ENCODE measurements at regions not wholly inside any gene's neighbourhood (a gene's known extent, or its start where the extent isn't known, plus 50 kb on each side); places are given as distances from the start of the nearest gene placed in this dataset.

DNA sequence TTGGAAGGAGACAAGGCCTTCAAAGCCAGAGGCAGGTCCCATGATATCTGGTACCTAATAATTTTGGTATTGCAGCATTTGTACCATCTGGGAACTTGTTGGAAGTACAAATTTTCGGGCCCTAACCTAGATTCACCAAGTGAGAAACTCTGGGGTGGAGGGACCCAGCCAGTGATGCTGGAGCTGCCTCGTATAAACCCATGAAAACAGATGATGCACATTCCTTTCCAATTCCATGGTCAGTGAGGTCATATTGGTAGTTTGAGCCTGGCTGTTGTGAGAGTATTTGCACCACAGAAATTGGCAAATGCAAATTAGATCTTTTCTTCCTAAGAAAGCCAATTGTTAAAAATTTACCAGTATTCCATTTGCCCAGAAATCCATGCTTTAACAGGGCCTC is 269.6 kb upstream of the PLXNA2 start:
- DNase-seq (ENCODE audit: low read depth): no peak

- DNase-seq (ENCODE audit: low read depth): no peak
These were observed 270.9 kb upstream of the PLXNA2 start for GRCh38 chr1:208515129-208515528.

DNA sequence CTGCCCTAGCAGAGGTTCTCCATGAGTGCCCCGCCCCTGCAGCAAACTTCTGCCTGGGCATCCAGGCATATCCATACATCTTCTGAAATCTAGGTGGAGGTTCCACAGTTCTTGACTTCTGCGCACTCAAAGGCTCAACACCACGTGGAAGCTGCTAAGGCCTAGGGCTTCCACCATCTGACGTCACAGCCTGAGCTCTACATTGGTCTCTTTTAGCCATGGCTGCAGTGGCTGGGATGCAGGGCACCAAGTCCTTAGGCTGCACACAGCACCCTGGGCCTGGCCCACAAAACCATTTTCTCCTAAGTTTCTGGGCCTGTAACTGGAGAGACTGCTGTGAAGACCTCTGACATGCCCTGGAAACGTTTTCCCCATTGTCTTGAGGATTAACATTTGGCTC is 272.6 kb upstream of the PLXNA2 start:
- DNase-seq (ENCODE audit: low read depth): no peak

DNA sequence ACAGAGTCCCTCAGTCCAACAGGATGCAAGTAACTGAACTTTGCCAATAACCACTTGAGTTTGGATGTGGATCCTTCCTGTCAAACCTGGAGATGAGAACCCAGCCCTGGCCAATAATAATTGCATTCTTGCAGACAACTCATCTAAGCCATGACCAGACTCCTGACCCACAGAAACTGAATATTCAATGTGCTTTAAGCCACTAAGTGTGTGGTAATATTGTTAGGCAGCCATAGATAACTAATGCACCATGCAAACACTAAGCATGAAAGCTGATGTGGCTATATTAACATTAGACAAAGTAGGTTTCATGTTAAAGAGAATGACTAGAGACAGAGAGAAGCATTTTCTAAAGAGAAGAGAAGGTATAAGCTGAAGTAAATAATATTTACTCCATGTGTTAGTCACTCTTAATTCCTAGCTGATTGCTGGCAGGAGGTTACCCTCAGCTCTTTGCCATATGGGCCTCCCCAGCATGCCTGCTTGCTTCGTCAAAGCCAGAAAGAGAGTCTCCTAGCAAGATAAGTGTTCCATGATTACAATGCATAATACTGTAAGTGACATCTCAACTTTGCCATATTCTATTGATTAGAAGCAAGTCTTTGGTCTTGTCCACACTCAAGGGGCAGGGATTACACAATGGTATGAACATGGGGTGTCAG is 276.4 kb upstream of the PLXNA2 start:
- no peak for DNase-seq (ENCODE audit: low read depth)

GRCh38 chr1:208521534-208521933 is 277.4 kb upstream of the PLXNA2 start:
- no peak for DNase-seq (ENCODE audit: low read depth)

- no peak for DNase-seq (ENCODE audit: low read depth)
These were observed 278.8 kb upstream of the PLXNA2 start for GRCh38 chr1:208523007-208523406.

DNA sequence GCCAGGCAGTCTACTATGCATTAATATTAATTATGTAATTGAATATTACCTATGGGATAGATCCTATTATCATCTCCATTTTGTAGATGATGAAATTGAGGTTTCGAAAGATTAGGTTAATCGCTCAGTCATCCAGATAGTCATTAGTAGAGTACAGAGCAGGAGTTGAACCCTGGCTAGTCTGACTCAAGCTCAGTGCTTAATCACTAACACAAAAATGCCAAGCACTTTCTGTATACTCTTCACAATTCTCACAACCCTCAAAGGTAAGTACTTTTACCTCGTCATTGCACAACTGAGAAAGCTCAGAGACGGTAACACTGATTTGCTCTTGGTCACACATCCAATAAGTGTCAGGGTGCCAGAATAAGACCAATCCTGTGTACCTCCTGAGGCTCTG is 280.2 kb upstream of the PLXNA2 start:
- no peak for DNase-seq (ENCODE audit: low read depth)

DNA sequence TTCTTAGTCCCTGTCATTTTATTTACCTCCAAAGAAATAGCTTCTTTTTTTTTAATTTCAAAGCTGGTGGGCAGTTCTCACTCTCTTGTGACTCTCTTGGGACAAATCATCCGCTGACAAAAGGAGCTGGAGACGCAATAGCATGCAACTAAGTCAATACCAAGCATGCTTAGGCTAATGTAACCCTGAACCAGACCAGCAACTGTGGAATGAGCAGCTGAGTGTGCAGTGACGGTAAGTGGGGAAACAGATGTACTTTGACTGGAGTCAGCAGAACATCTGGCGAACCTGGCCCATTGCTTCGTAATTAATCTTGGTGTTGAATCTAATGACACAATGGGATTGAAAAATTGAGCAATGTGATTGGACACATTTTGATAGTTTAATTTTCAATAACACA is 280.7 kb upstream of the PLXNA2 start:
- no peak for DNase-seq (ENCODE audit: low read depth)

DNA sequence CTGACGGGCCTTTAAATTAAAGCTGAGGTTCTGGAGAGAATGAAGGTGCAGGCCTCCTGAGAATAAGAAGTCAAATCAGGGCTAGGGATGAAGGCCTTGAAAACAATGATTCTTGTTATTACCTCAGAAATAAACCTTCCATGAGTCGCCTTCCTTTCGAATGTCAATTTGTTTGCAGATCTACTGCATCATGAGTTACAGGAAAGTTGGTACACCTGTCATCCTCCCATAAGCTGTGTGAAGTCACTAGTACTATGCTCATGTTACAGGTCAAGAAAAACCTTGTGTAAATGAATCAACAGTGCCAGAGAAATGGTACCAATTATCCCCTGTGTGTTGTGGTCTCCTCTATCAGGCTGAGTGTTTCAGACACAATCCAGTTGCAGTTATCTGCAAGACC is 281.2 kb upstream of the PLXNA2 start:
- no peak for DNase-seq (ENCODE audit: low read depth)

DNA sequence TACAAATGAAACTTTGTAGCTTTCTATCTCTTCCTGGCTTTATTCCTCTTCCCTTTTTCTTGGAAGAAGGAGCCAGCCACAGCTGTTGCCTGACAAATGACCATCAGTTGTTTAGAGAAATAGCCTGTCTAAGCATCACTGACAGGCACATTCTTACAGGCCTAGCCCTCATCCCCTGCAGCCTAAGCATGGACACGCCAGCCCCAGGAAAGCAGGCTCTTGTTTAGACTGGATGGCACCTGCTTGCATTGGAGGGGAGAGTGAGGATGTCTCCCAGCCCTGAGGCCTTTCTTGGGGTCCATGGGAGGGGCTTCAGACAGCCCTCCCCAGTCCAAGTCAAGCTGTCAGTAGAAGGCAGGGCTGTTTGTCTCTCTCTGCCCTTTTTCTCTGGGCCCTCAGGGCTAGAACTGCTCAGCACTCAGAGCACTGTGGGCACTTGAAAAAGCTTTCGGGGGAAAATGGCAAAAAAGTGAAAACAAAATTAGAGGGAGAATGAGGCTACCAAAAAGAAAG is 282.5 kb upstream of the PLXNA2 start:
- DNase-seq (ENCODE audit: low read depth): no peak

DNA sequence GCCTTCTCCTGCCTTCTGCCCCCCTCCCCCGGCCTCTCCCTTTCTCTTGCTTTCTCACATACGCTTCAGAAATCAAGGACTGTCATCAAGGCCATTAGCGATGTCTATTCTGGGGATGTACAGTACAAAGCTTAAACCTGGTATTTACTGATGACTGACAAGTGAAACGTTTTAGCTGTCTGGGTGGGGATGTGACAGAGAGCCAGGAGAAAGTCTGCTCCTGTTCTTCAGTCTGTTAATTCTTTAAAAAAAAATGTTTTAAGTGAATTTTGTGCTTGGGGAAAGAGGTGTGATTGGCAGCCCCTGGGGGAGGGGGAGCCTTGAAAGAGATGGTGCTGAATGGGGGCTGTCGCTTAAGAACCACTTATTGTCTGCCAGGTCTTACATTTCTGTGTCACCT is 283.0 kb upstream of the PLXNA2 start:
- no peak for DNase-seq (ENCODE audit: low read depth)

- DNase-seq (ENCODE audit: low read depth): no peak
These were observed 284.5 kb upstream of the PLXNA2 start for GRCh38 chr1:208528578-208529240.

GRCh38 chr1:208531003-208531750 is 287.0 kb upstream of the PLXNA2 start:
- no peak for DNase-seq (ENCODE audit: low read depth)

DNA sequence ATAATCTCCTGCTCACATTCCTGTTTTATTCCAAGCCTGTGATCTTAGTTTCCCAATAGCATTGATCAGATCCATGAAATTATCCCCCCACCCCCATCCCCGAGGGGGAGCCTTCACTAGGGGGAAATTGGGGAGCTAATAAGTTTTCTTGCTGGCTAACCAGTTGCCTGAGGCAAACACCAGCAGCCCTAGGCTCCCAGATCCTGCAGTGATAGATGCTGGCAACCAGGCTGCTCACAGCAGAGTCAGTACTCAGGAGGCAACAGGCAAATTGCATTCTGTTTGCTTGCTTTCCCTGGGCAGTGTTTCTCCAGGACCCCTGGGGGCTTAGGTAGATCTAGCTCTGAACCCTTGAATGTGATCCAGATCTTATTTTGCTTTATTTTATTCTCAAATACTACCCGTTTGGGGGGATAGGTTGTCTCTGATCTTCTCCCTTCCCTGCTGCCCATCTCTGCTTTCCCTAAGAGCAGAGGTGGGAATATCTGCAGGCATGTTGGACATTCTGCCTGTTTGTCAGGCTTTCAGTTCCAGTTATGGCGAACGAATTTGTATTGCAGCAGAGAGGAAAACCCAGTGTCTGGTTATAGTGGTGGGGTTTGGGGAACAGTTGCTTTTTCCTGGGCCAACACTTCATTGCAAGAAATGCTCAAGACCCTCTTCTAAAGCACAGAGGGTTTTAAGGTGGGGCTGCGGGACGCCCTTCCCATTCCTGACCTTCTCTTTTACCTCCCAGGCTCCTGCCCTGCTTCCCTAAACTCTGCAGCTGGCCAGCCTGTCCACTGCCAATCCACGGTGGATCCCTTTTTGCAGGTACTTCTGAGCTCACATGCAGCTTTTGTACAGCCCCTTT is 289.8 kb upstream of the PLXNA2 start:
- no peak for DNase-seq (ENCODE audit: low read depth)

DNA sequence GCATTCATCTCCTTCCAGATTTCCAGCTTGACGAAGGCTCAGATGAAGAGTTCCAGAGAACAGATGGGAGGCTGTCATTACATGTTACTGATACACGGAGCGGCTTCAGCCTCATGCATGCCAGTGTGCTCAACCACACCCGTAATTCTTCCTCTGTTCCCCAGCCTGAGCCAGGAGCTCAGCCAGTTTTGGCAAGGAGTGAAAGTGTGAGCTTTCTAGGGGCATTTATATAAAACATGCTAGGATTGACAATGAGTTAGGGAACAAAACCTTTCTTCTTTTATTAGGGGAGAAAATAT is 290.4 kb upstream of the PLXNA2 start:
- DNase-seq (ENCODE audit: low read depth): no peak

DNA sequence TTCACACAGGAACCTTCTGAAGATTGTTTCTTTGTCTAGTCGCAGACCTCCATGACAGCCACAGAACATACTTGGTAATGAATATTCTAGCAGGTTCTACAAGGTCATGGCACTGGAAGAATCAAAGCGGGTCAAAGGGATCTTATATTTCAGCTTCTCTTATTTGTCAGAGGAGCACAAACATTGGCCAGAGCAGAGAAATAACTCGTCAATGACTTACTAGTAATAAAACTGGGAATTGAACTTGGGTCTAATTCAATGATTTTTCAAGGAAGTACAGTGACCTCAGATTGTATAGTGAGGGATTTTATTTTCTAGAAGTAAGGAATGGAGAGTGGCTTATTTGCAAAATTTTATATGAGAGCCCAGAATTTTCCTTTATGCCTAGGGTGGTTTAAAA is 290.8 kb upstream of the PLXNA2 start:
- DNase-seq (ENCODE audit: low read depth): no peak

GRCh38 chr1:208535511-208535910 is 291.3 kb upstream of the PLXNA2 start:
- DNase-seq (ENCODE audit: low read depth): no peak

DNA sequence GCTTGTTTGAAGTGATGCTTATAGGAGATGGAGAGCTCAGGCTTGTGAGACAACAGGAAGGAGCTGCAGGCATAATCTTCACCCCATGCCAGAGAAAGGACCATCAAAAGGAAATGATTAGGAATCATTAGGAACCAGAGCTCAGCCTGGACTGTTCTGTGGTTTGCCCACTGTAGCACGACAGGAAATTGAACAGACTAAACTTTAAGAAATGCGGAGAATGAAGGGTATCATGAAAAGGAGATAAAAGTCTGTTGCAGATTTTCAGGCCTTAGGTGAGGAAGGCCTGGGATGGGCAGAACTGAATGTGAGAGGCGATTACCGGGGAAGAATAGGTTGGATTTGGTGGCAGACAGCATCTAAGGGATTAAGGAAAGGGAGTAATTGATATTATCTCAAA is 292.0 kb upstream of the PLXNA2 start:
- DNase-seq (ENCODE audit: low read depth): no peak

DNA sequence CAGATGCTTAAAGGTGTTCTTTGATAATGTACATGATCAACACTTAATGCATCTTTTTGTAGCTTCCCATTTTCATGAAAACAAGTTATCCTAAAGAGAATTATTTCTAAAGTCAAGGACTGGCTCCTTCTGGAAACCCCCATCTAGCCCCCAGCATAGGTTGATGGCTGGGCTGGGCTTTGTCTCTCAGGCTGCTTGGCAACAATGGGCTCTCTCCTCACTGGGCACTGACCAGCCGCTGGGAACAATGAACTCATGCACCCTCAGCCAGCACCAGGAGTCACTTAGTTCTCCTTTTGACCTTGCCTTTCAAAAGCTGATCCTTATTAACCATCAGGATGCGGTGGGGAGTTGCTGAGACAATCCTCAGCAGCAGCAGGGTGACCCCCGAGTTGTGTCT is 293.0 kb upstream of the PLXNA2 start:
- no peak for DNase-seq (ENCODE audit: low read depth)

- DNase-seq (ENCODE audit: low read depth): no peak
These were observed 293.9 kb upstream of the PLXNA2 start for GRCh38 chr1:208538078-208538477.

DNA sequence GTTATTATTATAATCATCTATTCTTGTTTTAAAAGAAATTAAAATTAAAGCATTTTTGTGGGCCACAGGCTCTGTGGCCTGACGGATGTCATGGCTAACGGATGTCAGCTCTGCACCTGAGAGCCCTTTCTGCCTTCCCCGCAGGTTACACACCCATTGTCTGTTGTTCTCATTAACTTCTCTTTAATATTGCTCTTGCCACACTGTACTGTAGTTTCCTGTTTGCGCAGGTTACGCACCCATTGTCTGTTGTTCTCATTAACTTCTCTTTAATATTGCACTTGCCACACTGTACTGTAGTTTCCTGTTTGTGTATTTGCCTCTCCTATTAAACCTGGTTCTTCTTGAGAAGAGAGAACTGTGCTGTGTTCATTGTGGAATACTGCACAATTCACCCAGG is 294.4 kb upstream of the PLXNA2 start:
- DNase-seq (ENCODE audit: low read depth): no peak

GRCh38 chr1:208540724-208541123 is 296.5 kb upstream of the PLXNA2 start:
- DNase-seq (ENCODE audit: low read depth): no peak
